UCSD-AML1 (cell line): ENCODE measurements at regions not wholly inside any gene's neighbourhood (a gene's known extent, or its start where the extent isn't known, plus 50 kb on each side); places are given as distances from the start of the nearest gene placed in this dataset.
"Not testable (repeated sequence)": the region's sequence is repeated elsewhere in the genome, so short reads cannot be mapped to it uniquely, and the experiment has no call there.

Experiments
- DNase-seq: peaks from one replicate; lab custom pipeline; 2025; ENCODE audit not compliant: unreplicated experiment; lab: John Stamatoyannopoulos, UW

DNA sequence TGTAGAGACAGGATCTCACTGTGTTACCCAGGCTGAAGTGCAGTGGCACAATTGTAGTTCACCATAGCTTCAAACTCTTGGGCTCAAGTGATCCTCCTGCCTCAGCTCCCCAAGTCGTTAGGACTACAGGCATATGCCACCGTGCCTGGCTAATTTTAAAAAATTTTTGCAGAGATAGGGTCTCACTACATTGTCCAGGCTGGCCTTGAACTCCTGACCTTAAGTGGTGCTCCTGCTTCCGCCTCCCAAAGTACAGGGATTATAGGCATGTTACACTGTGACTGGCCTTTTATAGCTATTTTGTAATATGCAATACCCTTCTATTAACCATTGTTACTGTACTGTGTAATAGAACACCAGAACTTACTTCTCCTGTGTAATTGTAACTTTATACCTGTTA is 139.3 kb upstream of the ZNF267 start:
- DNase-seq: no peak

DNA sequence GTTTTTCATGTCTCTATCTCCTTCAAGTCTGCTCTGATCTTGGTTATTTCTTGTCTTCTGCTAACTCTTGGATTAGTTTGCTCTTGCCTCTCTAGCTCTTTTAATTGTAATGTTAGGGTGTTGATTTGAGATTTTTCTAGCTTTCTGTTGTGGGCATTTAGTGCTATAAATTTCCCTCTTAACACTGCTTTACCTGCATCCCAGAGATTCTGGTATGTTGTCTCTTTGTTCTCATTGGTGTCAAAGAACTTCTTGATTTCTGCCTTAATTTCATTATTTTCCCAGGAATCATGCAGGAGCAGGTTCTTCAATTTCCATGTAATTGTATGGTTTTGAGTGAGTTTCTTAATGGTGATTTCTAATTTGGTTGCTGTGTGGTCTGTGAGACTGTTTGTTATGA is 128.5 kb upstream of the ZNF267 start:
- DNase-seq: not testable (repeated sequence)

DNA sequence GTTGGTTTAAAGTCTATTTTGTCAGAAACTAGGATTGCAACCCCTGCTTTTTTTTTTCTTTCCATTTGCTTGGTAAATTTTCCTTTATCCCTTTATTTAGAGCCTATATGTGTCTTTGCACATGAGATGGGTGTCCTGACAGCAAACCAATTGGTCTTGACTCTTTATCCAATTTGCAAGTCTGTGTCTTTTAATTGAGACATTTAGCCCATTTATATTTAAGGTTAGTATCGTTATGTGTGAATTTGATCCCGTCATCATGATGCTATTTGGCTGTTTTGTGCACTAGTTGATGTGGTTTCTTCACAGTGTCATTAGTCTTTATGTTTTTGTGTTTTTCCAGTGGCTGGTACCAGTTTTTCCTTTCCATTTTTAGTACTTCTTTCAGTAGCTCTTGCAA is 127.7 kb upstream of the ZNF267 start:
- no peak for DNase-seq

DNA sequence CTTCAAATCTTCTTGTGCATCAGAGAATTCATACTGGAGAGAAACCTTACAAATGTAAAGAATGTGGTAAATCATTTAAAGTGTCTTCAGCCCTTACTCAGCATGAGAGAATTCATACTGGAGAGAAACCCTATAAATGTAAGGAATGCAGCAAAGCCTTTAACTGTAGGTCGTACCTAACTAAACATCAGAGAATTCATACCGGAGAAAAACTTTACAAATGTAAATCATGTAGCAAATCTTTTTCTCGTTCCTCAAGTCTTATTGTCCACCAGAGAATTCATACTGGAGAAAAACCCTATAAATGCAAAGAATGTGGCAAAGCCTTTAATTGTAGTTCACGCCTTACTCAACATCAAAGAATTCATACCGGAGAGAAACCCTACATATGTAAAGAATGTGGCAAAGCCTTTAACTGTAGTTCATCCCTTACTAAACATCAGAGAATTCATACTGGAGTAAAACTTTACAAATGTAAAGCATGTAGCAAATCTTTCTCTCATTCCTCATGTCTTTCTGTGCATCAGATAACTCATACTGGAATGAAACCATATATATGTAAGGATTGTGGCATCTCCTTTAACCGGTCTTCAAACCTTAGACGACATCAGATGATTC is 118.5 kb upstream of the ZNF267 start:
- DNase-seq: no peak

DNA sequence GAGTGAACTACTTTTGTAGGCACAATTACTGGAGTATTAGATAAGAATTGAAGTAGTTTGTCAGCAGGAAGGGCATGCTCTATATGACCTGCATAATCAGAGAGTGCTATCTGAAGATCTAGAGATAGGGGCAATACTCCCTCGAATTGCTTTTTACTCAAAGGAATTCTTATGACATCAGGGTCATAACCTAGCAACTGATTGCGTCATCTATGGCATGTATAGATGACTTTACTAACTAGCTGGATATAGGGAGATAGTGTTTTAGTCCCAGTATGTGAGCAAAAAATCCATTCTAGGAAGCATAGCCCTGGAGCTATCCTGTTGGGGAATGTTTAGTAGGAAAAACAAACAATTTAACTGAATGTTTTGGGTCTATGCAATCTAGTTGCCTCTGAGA is 109.5 kb upstream of the ZNF267 start:
- no peak for DNase-seq

DNA sequence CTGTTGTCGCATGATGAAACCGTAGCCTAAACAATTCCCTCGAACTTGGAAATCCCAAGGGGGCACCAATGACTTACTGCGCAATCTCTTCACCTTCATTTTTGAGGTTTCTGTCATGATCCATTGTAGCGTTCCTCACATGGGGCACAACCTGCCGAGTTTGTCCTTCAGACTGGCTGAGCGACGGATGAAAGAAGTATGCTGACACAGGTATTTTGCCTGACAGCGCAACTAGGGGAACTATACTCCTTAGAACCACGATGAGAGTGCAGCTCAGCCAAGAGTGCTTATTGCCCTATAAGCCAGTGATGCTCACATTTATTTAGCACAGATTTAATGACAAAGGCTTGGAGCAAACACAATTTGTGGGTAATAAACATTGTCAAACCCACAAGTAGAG is 106.3 kb upstream of the ZNF267 start:
- no peak for DNase-seq

DNA sequence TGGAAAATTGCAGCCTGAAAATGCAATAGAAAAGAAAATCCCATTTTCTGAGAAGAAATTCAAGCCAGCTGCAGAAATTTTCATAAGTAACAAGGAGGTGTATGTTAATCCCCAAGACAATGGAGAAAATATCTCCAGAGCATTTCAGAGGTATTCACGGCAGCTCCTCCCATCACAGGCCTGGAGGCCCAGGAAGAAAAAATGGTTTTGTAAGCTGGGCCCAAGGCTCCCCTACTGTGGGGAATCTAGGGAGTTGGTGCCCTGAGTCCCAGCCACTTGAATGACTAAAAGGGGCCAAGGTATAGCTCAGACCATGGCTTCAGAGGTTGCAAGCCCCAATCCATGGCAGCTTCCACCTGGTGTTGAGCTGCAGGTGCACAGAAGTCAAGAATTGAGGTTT is 93.3 kb upstream of the ZNF267 start:
- DNase-seq: no peak

DNA sequence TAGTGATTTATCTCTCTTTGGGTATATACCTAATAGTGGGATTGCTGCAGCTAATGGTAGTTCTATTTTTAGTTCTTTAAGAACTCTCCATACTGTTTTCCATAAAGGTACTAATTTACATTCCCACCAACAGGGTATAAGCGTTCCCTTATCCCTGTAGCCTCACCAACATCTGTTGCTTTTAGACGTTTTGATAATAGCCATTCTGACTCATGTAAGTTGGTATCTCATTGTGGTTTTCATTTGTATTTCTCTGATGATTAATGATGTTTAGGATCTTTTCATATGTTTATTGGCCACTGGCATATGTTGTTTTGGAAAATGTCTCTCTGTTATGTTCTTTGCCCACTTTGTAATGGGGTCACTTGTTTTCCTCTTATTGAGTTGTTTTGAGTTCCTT is 88.5 kb upstream of the ZNF267 start:
- no peak for DNase-seq

DNA sequence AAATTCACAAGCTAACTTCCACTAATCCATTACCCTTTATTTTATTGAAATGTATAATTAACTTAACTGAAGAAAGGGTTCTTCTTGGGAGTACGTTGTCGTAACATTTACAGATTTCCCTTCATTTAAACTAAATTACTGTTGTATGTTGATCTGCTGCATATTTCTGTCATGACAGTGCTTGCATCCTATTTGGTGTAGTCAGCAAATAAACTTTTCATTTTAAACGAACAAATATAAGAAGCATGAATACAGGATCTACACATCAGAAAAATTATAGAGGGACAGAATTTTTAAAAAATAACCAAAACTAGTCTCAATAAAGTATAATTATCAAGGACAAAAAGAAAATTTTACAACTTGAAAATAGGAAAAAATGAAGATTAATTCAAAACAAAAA is 66.5 kb upstream of the ZNF267 start:
- no peak for DNase-seq

DNA sequence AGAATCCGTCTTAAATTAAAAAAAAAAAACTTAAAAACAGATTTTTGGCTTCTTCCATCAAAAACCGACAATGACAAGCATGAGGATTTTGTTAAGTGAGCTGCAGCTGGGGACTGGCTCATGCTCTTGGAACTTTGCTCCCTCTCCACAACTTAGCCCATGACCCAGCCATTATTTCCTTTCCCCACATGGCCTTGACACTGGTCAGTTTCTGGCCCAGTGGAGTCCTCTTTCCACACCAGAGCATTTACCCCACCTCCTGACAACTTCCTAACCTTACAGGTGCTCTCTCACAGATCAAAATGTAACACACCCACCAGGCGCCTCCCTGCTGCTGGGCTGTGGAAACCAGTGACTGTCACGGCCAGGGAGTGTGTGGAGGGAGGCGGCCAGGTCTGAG is 62.7 kb upstream of the ZNF267 start:
- no peak for DNase-seq

DNA sequence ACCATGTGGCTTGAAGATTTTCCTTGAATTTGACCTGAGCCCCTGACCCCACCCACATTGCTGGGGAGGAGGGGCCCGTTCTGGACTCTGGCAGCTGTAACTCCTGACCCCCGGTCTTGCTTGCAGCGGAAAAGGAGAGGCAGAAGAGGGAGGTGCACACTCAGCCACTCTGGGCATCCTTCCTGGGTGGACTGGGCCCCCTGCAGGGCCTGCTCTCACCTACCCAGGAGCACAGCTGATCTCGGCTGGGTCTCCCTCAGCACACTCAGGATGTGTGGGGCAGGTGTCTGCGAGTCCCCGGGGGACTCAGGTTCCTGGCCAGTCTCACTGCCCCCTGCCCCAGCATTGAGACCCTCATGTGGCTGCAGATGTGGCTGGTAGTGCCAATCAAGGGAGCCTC is 57.5 kb upstream of the ZNF267 start:
- DNase-seq: not testable (repeated sequence)

DNA sequence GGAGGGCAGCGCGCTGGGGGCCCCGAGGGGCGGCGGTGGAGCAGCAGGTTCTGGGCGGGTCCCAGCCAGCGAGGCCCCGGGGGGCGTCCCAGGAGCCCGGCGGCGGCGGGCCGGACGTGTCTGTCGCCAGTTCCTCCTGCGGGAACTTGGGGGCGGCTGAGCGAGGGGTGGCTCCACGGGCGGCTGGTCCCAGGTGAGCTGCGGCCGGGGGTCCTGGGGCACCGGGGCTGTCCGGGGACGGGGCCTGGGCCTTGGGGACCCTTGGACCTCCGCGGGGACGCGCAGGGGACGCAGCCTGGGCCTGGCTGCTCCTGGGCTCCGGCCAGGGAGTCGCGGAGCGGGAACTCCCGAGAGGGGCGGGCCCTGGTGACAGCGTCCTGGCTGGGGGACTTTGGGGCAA is 54.2 kb upstream of the ZNF267 start:
- DNase-seq: no peak

DNA sequence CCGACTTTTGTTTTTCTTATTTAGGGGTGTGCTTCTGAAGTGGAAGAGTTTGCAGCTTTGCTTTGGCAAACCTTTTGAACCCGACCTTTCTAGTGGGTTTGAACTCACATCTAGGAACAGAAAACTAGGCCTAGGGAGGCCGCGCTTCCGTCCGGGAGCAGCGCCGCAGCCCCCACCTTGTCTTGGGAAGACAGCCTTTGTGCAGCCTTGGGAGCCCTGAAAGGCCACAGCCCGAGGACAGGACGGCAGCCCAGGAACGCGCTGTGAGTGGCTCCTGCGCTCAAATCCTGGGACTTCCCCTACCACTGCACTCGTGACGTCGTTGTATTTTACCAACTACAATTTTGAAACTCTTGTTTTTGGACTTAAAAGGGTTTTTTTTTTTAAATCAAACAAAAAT is 53.7 kb upstream of the ZNF267 start:
- no peak for DNase-seq
